ENCODE measurements at regions not wholly inside any gene's neighbourhood (a gene's known extent, or its start where the extent isn't known, plus 50 kb on each side); places are given as distances from the start of the nearest gene placed in this dataset.

- DNase-seq = no peak
These were observed 597.3 kb downstream of the PRELID2 start for GRCh38 chr5:145237843-145238242.

GRCh38 chr5:145236983-145237382 is 598.2 kb downstream of the PRELID2 start:
- no peak for DNase-seq

- no peak for DNase-seq
These were observed 599.0 kb downstream of the PRELID2 start for GRCh38 chr5:145236127-145236526.

- DNase-seq = no peak
These were observed 601.7 kb downstream of the PRELID2 start for GRCh38 chr5:145233461-145233860.

GRCh38 chr5:145230781-145231180 is 604.4 kb downstream of the PRELID2 start:
- no peak for DNase-seq

GRCh38 chr5:145228564-145228963 is 606.6 kb downstream of the PRELID2 start:
- DNase-seq = no peak

GRCh38 chr5:145227881-145228280 is 607.3 kb downstream of the PRELID2 start:
- no peak for DNase-seq

- DNase-seq = no peak
These were observed 608.4 kb downstream of the PRELID2 start for GRCh38 chr5:145226726-145227125.

- no peak for DNase-seq
These were observed 609.6 kb downstream of the PRELID2 start for GRCh38 chr5:145225529-145225928.

- no peak for DNase-seq
These were observed 611.6 kb downstream of the PRELID2 start for GRCh38 chr5:145223582-145223981.

GRCh38 chr5:145222622-145223021 is 612.5 kb downstream of the PRELID2 start:
- no peak for DNase-seq

- no peak for DNase-seq
These were observed 613.7 kb downstream of the PRELID2 start for GRCh38 chr5:145221416-145221815.

- DNase-seq = no peak
These were observed 614.7 kb downstream of the PRELID2 start for GRCh38 chr5:145220481-145220880.

- no peak for DNase-seq
These were observed 616.2 kb downstream of the PRELID2 start for GRCh38 chr5:145218982-145219381.

GRCh38 chr5:145218019-145218418 is 617.1 kb downstream of the PRELID2 start:
- DNase-seq = no peak

- no peak for DNase-seq
These were observed 625.1 kb downstream of the PRELID2 start for GRCh38 chr5:145210020-145210419.

- DNase-seq = no peak
These were observed 629.6 kb downstream of the PRELID2 start for GRCh38 chr5:145205546-145205945.

GRCh38 chr5:145204743-145205142 is 630.4 kb downstream of the PRELID2 start:
- DNase-seq = no peak

GRCh38 chr5:145203193-145203592 is 631.9 kb downstream of the PRELID2 start:
- no peak for DNase-seq

- no peak for DNase-seq
These were observed 636.4 kb downstream of the PRELID2 start for GRCh38 chr5:145198525-145199260.

- DNase-seq = no peak
These were observed 645.4 kb downstream of the PRELID2 start for GRCh38 chr5:145189746-145190145.

- DNase-seq = no peak
These were observed 654.8 kb downstream of the PRELID2 start for GRCh38 chr5:145180371-145180770.

- DNase-seq = no peak
These were observed 656.3 kb downstream of the PRELID2 start for GRCh38 chr5:145178641-145179523.

GRCh38 chr5:145176041-145176440 is 659.1 kb downstream of the PRELID2 start:
- no peak for DNase-seq

Measured in stimulated activated CD4-positive, alpha-beta T cell treated with anti-CD3 and anti-CD28 coated beads, Interleukin-2, amount 100 ng/mL, for 48 hours (primary cell).